ENCODE measurements at regions not wholly inside any gene's neighbourhood (a gene's known extent, or its start where the extent isn't known, plus 50 kb on each side); places are given as distances from the start of the nearest gene placed in this dataset.

DNA sequence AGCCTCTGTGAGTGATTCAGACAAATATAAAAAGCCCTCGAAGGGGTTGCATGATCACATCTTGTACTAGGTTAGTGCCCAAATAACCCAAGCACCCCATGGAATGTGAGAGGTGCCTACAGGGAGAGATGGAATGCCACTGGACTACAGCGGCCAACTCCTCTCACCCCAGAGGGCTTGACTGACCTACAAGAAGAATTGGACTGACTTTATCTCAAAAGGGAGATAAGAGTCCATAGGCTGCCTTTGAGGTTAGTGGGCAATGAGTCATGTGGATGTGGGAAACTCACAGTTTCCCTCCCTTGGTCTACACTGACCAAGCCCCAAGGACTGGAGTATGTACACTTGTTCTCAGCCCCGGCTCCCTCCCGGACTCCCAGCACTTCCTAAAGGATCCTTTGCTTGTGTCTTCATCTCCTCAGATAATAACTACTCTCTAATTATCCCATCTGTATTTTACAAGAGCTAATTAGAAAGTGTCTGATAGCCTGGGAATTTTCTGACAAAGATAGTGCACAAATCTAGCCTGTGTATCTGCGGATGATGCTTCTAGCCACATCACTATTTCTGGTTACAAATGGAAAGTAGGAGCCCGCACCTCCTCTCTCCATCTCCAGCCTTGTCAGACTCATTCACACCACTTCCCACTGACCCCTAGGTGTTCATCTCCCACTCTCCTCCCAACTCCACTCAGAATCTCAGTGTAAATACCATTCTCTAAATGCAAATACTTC, 547.8 kb upstream of the TBL1XR1 start:
- TF ChIP-seq, protein P1, sequence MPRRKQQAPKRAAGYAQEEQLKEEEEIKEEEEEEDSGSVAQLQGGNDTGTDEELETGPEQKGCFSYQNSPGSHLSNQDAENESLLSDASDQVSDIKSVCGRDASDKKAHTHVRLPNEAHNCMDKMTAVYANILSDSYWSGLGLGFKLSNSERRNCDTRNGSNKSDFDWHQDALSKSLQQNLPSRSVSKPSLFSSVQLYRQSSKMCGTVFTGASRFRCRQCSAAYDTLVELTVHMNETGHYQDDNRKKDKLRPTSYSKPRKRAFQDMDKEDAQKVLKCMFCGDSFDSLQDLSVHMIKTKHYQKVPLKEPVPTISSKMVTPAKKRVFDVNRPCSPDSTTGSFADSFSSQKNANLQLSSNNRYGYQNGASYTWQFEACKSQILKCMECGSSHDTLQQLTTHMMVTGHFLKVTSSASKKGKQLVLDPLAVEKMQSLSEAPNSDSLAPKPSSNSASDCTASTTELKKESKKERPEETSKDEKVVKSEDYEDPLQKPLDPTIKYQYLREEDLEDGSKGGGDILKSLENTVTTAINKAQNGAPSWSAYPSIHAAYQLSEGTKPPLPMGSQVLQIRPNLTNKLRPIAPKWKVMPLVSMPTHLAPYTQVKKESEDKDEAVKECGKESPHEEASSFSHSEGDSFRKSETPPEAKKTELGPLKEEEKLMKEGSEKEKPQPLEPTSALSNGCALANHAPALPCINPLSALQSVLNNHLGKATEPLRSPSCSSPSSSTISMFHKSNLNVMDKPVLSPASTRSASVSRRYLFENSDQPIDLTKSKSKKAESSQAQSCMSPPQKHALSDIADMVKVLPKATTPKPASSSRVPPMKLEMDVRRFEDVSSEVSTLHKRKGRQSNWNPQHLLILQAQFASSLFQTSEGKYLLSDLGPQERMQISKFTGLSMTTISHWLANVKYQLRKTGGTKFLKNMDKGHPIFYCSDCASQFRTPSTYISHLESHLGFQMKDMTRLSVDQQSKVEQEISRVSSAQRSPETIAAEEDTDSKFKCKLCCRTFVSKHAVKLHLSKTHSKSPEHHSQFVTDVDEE (CRISPR knock-in tag; IDR thresholded peaks at IDR 0.05): no peak
- no peak for TF ChIP-seq ESRRG (CRISPR knock-in tag; IDR thresholded peaks at IDR 0.05)
- no peak for TF ChIP-seq BACH2 (CRISPR knock-in tag; IDR thresholded peaks at IDR 0.05; ENCODE audit: borderline replicate concordance)
- no peak for TF ChIP-seq OSR1 (CRISPR knock-in tag; IDR thresholded peaks at IDR 0.05)
- TF ChIP-seq ZC3H10 (CRISPR knock-in tag; IDR thresholded peaks at IDR 0.05): no peak
- TF ChIP-seq TCF4 (CRISPR knock-in tag; IDR thresholded peaks at IDR 0.05; ENCODE audit: borderline replicate concordance): no peak
- no peak for TF ChIP-seq ISL1 (CRISPR knock-in tag; IDR thresholded peaks at IDR 0.05)
- TF ChIP-seq SNAI2 (CRISPR knock-in tag; IDR thresholded peaks at IDR 0.05): no peak
- no peak for TF ChIP-seq ARNTL (CRISPR knock-in tag; IDR thresholded peaks at IDR 0.05; ENCODE audit: borderline replicate concordance, low read depth)
- TF ChIP-seq CSRNP3 (CRISPR knock-in tag; IDR thresholded peaks at IDR 0.05): no peak
- no peak for TF ChIP-seq ZNF70 (CRISPR knock-in tag; IDR thresholded peaks at IDR 0.05)
- no peak for TF ChIP-seq ZNF8 (CRISPR knock-in tag; IDR thresholded peaks at IDR 0.05)
- no peak for TF ChIP-seq PATZ1 (CRISPR knock-in tag; IDR thresholded peaks at IDR 0.05; ENCODE audit: borderline replicate concordance)
- no peak for TF ChIP-seq CSDC2 (CRISPR knock-in tag; IDR thresholded peaks at IDR 0.05)
- no peak for TF ChIP-seq ZFP30 (CRISPR knock-in tag; IDR thresholded peaks at IDR 0.05)
- TF ChIP-seq TOX (CRISPR knock-in tag; IDR thresholded peaks at IDR 0.05; ENCODE audit: borderline replicate concordance): no peak
- TF ChIP-seq PPARA (CRISPR knock-in tag; IDR thresholded peaks at IDR 0.05; ENCODE audit: borderline replicate concordance): no peak
- TF ChIP-seq RARB (CRISPR knock-in tag; IDR thresholded peaks at IDR 0.05): no peak
- TF ChIP-seq ZFP3 (CRISPR knock-in tag; IDR thresholded peaks at IDR 0.05): no peak
- ATAC-seq: no peak; the same call in 2 of the 3 replicates

DNA sequence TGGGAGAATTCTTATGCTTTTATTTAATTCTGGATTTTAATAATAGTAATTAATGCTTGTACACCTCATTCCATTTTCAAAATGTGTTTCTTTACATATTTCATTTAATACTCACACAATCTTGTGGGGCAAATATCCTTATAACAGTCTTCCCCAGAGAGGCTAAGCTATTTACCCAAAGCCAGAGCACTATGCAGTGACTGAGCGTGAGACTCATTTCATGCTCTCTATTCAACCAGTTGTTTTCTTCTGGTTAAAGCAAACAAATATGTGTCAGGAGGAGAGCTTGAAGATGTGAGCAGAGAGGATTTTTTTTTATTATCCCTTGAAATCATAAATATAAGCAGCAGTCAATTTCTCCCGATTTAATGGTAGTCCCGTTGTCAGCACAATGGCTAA, 548.3 kb upstream of the TBL1XR1 start:
- ATAC-seq: no peak
- TF ChIP-seq ZNF8 (CRISPR knock-in tag; IDR thresholded peaks at IDR 0.05) (no peak), ARNTL (CRISPR knock-in tag; IDR thresholded peaks at IDR 0.05; ENCODE audit: borderline replicate concordance, low read depth) (no peak), PPARA (CRISPR knock-in tag; IDR thresholded peaks at IDR 0.05; ENCODE audit: borderline replicate concordance) (no peak), BACH2 (CRISPR knock-in tag; IDR thresholded peaks at IDR 0.05; ENCODE audit: borderline replicate concordance) (no peak), ISL1 (CRISPR knock-in tag; IDR thresholded peaks at IDR 0.05) (no peak), CSDC2 (CRISPR knock-in tag; IDR thresholded peaks at IDR 0.05) (no peak), TOX (CRISPR knock-in tag; IDR thresholded peaks at IDR 0.05; ENCODE audit: borderline replicate concordance) (no peak), TCF4 (CRISPR knock-in tag; IDR thresholded peaks at IDR 0.05; ENCODE audit: borderline replicate concordance) (no peak), ZNF565 (CRISPR knock-in tag; conservative IDR thresholded peaks at IDR 0.05; ENCODE audit: low read depth) (no peak), ZNF70 (CRISPR knock-in tag; IDR thresholded peaks at IDR 0.05) (no peak)
- TF ChIP-seq, protein P2, sequence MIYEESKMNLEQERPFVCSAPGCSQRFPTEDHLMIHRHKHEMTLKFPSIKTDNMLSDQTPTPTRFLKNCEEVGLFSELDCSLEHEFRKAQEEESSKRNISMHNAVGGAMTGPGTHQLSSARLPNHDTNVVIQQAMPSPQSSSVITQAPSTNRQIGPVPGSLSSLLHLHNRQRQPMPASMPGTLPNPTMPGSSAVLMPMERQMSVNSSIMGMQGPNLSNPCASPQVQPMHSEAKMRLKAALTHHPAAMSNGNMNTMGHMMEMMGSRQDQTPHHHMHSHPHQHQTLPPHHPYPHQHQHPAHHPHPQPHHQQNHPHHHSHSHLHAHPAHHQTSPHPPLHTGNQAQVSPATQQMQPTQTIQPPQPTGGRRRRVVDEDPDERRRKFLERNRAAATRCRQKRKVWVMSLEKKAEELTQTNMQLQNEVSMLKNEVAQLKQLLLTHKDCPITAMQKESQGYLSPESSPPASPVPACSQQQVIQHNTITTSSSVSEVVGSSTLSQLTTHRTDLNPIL (CRISPR knock-in tag; IDR thresholded peaks at IDR 0.05; ENCODE audit: low read depth): no peak

- ATAC-seq: peak; percentile 87
- no peak for TF ChIP-seq PPARA (CRISPR knock-in tag; IDR thresholded peaks at IDR 0.05; ENCODE audit: borderline replicate concordance)
- TF ChIP-seq ZNF8 (CRISPR knock-in tag; IDR thresholded peaks at IDR 0.05): no peak
- no peak for TF ChIP-seq OSR1 (CRISPR knock-in tag; IDR thresholded peaks at IDR 0.05)
- no peak for TF ChIP-seq SNAI2 (CRISPR knock-in tag; IDR thresholded peaks at IDR 0.05)
- no peak for TF ChIP-seq ARNTL (CRISPR knock-in tag; IDR thresholded peaks at IDR 0.05; ENCODE audit: borderline replicate concordance, low read depth)
- no peak for TF ChIP-seq ZFP30 (CRISPR knock-in tag; IDR thresholded peaks at IDR 0.05)
- TF ChIP-seq TCF4 (CRISPR knock-in tag; IDR thresholded peaks at IDR 0.05; ENCODE audit: borderline replicate concordance): no peak
- TF ChIP-seq POU6F1 (CRISPR knock-in tag; IDR thresholded peaks at IDR 0.05; ENCODE audit: borderline replicate concordance, low read depth): no peak
- no peak for TF ChIP-seq ESRRG (CRISPR knock-in tag; IDR thresholded peaks at IDR 0.05)
- TF ChIP-seq, protein P1 (CRISPR knock-in tag; IDR thresholded peaks at IDR 0.05): no peak
- TF ChIP-seq ZFP3 (CRISPR knock-in tag; IDR thresholded peaks at IDR 0.05): no peak
- TF ChIP-seq ZNF70 (CRISPR knock-in tag; IDR thresholded peaks at IDR 0.05): no peak
- no peak for TF ChIP-seq ZC3H10 (CRISPR knock-in tag; IDR thresholded peaks at IDR 0.05)
Measured at GRCh38 chr3:177746337-177746933, 549.2 kb upstream of the TBL1XR1 start.

Data from SK-N-SH treated with all-trans-retinoic acid at 6 μM for 48 hours (cell line).